ENCODE measurements at regions not wholly inside any gene's neighbourhood (a gene's known extent, or its start where the extent isn't known, plus 50 kb on each side); places are given as distances from the start of the nearest gene placed in this dataset.

DNA sequence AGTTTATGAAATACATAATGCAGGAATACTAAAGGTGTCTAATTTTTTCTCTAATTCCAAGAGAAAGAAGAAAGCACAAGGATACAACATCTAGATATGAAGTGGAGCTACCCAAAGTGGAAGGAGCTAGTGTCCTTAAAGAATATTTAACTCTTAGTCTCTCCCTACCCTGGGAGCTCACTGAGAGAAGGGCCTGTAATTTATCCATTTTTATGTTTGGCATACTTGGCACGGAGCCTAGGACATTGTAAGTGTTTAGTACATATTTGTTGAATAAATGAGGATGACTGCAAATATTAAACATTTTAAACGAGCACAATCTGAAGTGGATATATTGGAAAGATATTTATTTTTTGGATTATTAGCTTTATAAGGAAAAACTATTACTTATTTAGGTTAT lies 674.8 kb downstream of the IQCM start:
- no peaks in the 10 kb centered on the region for H3K36me3 ChIP-seq (ENCODE audit: control insufficient read depth in 4 of 4, insufficient read depth in 4 of 4, low read length in 3 of 4)
- WGBS (ENCODE audit: insufficient coverage) = no CpG with 5 or more reads among the region's 2 CpGs
- DNase-seq = no peak
- H3K27me3 ChIP-seq (replicated peaks in 2 of 5; ENCODE audit: control insufficient read depth in 4 of 5, insufficient read depth in 5 of 5, low read length in 4 of 5) = no peaks in the 10 kb centered on the region
- H3K27ac ChIP-seq (ENCODE audit: insufficient read depth in 1 of 2, low read depth in 1 of 2, low read length in 2 of 2, poor library complexity in 1 of 2, severe bottlenecking in 2 of 2) = no peak overlapping the region
- H3K9me3 ChIP-seq (ENCODE audit: control extremely low read depth in 1 of 5, control insufficient read depth in 4 of 5, insufficient read depth in 2 of 5, low read depth in 1 of 5, low read length in 4 of 5) = peaks cover 0 to 3% (median 0%) of the 10 kb centered on the region in 5 experiments
- H3K4me1 ChIP-seq (ENCODE audit: control extremely low read depth in 1 of 4, control insufficient read depth in 4 of 4, insufficient read depth in 4 of 4, low read length in 3 of 4) = no peaks in the 10 kb centered on the region
- CTCF ChIA-PET = no interaction called here
- POLR2A ChIA-PET = no interaction called here
- H3K4me3 ChIP-seq (ENCODE audit: control insufficient read depth in 1 of 7, extremely low read depth in 1 of 7, insufficient read depth in 4 of 7, low read depth in 2 of 7, low read length in 6 of 7) = no peak overlapping the region

GRCh38 chr4:149136951-149137620 lies 678.6 kb downstream of the IQCM start:
- 88% methylated on average over 2 of the region's 3 CpGs for WGBS (ENCODE audit: insufficient coverage)
- Histone ChIP-seq H3K27me3 (replicated peaks in 2 of 5; ENCODE audit: control insufficient read depth in 4 of 5, insufficient read depth in 5 of 5, low read length in 4 of 5) (no peaks in the 10 kb centered on the region), H3K9me3 (ENCODE audit: control extremely low read depth in 1 of 5, control insufficient read depth in 4 of 5, insufficient read depth in 2 of 5, low read depth in 1 of 5, low read length in 4 of 5) (peaks cover 0 to 3% (median 0%) of the 10 kb centered on the region in 5 experiments), H3K4me3 (ENCODE audit: control insufficient read depth in 1 of 7, extremely low read depth in 1 of 7, insufficient read depth in 4 of 7, low read depth in 2 of 7, low read length in 6 of 7) (no peak overlapping the region), H3K4me1 (ENCODE audit: control extremely low read depth in 1 of 4, control insufficient read depth in 4 of 4, insufficient read depth in 4 of 4, low read length in 3 of 4) (no peaks in the 10 kb centered on the region), H3K27ac (ENCODE audit: insufficient read depth in 1 of 2, low read depth in 1 of 2, low read length in 2 of 2, poor library complexity in 1 of 2, severe bottlenecking in 2 of 2) (no peak overlapping the region), H3K36me3 (ENCODE audit: control insufficient read depth in 4 of 4, insufficient read depth in 4 of 4, low read length in 3 of 4) (no peaks in the 10 kb centered on the region)
- DNase-seq = no peak
- ChIA-PET CTCF (no interaction called here), POLR2A (no interaction called here)

DNA sequence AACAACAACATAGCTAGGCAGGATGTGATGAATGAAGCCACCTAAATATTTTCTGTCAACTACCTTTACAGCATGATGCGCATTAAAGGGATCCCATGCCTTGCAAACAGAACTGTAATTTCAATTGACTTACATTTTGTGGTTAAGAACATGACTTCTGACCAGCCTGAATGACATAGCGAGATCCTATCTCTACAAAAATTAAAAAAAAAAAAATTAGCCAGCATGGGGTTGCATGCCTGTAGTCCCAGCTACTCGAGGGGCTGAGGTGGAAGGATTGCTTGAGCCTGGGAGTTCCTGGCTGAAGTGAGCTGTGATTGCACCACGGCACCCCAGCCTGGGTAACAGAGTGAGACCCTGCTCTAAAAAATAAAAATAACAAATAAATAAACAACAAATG lies 680.6 kb downstream of the IQCM start:
- Histone ChIP-seq H3K27ac (ENCODE audit: insufficient read depth in 1 of 2, low read depth in 1 of 2, low read length in 2 of 2, poor library complexity in 1 of 2, severe bottlenecking in 2 of 2) (no peak overlapping the region), H3K36me3 (ENCODE audit: control insufficient read depth in 4 of 4, insufficient read depth in 4 of 4, low read length in 3 of 4) (no peaks in the 10 kb centered on the region), H3K9me3 (ENCODE audit: control extremely low read depth in 1 of 5, control insufficient read depth in 4 of 5, insufficient read depth in 2 of 5, low read depth in 1 of 5, low read length in 4 of 5) (peaks cover 0 to 3% (median 0%) of the 10 kb centered on the region in 5 experiments), H3K4me3 (ENCODE audit: control insufficient read depth in 1 of 7, extremely low read depth in 1 of 7, insufficient read depth in 4 of 7, low read depth in 2 of 7, low read length in 6 of 7) (no peak overlapping the region), H3K4me1 (ENCODE audit: control extremely low read depth in 1 of 4, control insufficient read depth in 4 of 4, insufficient read depth in 4 of 4, low read length in 3 of 4) (no peaks in the 10 kb centered on the region), H3K27me3 (replicated peaks in 2 of 5; ENCODE audit: control insufficient read depth in 4 of 5, insufficient read depth in 5 of 5, low read length in 4 of 5) (no peaks in the 10 kb centered on the region)
- WGBS (ENCODE audit: insufficient coverage) = 32% methylated on average over 2 of the region's 4 CpGs
- no peak for DNase-seq
- CTCF ChIA-PET = interaction anchor here (0.6 kb wide), 1 partner anchor 45 kb away, joined by 3 read pairs; no protein-coding TSS in a partner anchor
- POLR2A ChIA-PET = no interaction called here

GRCh38 chr4:149121023-149121404 lies 678.8 kb upstream of the NR3C2 start:
- DNase-seq = no peak
- Histone ChIP-seq H3K4me3 (ENCODE audit: control insufficient read depth in 1 of 7, extremely low read depth in 1 of 7, insufficient read depth in 4 of 7, low read depth in 2 of 7, low read length in 6 of 7) (no peak overlapping the region), H3K36me3 (ENCODE audit: control insufficient read depth in 4 of 4, insufficient read depth in 4 of 4, low read length in 3 of 4) (no peaks in the 10 kb centered on the region), H3K9me3 (ENCODE audit: control extremely low read depth in 1 of 5, control insufficient read depth in 4 of 5, insufficient read depth in 2 of 5, low read depth in 1 of 5, low read length in 4 of 5) (no peaks in the 10 kb centered on the region), H3K4me1 (ENCODE audit: control extremely low read depth in 1 of 4, control insufficient read depth in 4 of 4, insufficient read depth in 4 of 4, low read length in 3 of 4) (no peaks in the 10 kb centered on the region), H3K27me3 (replicated peaks in 2 of 5; ENCODE audit: control insufficient read depth in 4 of 5, insufficient read depth in 5 of 5, low read length in 4 of 5) (no peaks in the 10 kb centered on the region), H3K27ac (ENCODE audit: insufficient read depth in 1 of 2, low read depth in 1 of 2, low read length in 2 of 2, poor library complexity in 1 of 2, severe bottlenecking in 2 of 2) (no peak overlapping the region)
- ChIA-PET POLR2A (no interaction called here), CTCF (no interaction called here)
- 88% methylated on average over 3 of the region's 5 CpGs for WGBS (ENCODE audit: insufficient coverage)

GRCh38 chr4:149120331-149121022 lies 678.3 kb upstream of the NR3C2 start:
- WGBS (ENCODE audit: insufficient coverage) = no CpG with 5 or more reads among the region's 2 CpGs
- POLR2A ChIA-PET = no interaction called here
- DNase-seq = no peak

DNA sequence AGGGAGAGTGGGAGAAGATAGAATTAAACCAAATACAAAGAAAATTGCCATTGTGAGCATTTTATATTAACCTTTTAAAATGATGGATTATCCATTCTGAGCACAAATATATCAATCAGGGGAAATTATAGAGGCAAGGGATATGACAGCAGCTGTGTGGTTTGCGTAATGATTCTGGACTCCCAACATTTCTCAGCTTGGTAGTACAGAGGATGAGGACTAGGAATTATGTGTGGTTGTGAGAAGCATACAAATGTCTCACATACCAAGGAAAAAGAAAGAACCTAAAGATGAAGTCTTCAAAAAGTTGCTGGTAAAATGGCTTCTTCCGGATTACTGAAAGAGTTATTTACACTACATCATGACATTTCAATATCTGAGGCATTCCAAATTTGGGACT lies 674.6 kb upstream of the NR3C2 start:
- 89% methylated on average over 1 of the region's 2 CpGs for WGBS (ENCODE audit: insufficient coverage)
- ChIA-PET POLR2A (no interaction called here), CTCF (no interaction called here)
- Histone ChIP-seq H3K36me3 (ENCODE audit: control insufficient read depth in 4 of 4, insufficient read depth in 4 of 4, low read length in 3 of 4) (no peaks in the 10 kb centered on the region), H3K9me3 (ENCODE audit: control extremely low read depth in 1 of 5, control insufficient read depth in 4 of 5, insufficient read depth in 2 of 5, low read depth in 1 of 5, low read length in 4 of 5) (no peaks in the 10 kb centered on the region), H3K4me1 (ENCODE audit: control extremely low read depth in 1 of 4, control insufficient read depth in 4 of 4, insufficient read depth in 4 of 4, low read length in 3 of 4) (no peaks in the 10 kb centered on the region), H3K27me3 (replicated peaks in 2 of 5; ENCODE audit: control insufficient read depth in 4 of 5, insufficient read depth in 5 of 5, low read length in 4 of 5) (no peaks in the 10 kb centered on the region), H3K4me3 (ENCODE audit: control insufficient read depth in 1 of 7, extremely low read depth in 1 of 7, insufficient read depth in 4 of 7, low read depth in 2 of 7, low read length in 6 of 7) (no peak overlapping the region), H3K27ac (ENCODE audit: insufficient read depth in 1 of 2, low read depth in 1 of 2, low read length in 2 of 2, poor library complexity in 1 of 2, severe bottlenecking in 2 of 2) (no peak overlapping the region)
- DNase-seq = no peak

More at GRCh38 chr4:149120331-149121022, 678.3 kb upstream of the NR3C2 start:
- no peak overlapping the region for H3K27ac ChIP-seq (ENCODE audit: insufficient read depth in 1 of 2, low read depth in 1 of 2, low read length in 2 of 2, poor library complexity in 1 of 2, severe bottlenecking in 2 of 2)
- CTCF ChIA-PET = no interaction called here
- H3K4me1 ChIP-seq (ENCODE audit: control extremely low read depth in 1 of 4, control insufficient read depth in 4 of 4, insufficient read depth in 4 of 4, low read length in 3 of 4) = no peaks in the 10 kb centered on the region
- H3K27me3 ChIP-seq (replicated peaks in 2 of 5; ENCODE audit: control insufficient read depth in 4 of 5, insufficient read depth in 5 of 5, low read length in 4 of 5) = no peaks in the 10 kb centered on the region
- no peaks in the 10 kb centered on the region for H3K9me3 ChIP-seq (ENCODE audit: control extremely low read depth in 1 of 5, control insufficient read depth in 4 of 5, insufficient read depth in 2 of 5, low read depth in 1 of 5, low read length in 4 of 5)
- H3K4me3 ChIP-seq (ENCODE audit: control insufficient read depth in 1 of 7, extremely low read depth in 1 of 7, insufficient read depth in 4 of 7, low read depth in 2 of 7, low read length in 6 of 7) = no peak overlapping the region
- no peaks in the 10 kb centered on the region for H3K36me3 ChIP-seq (ENCODE audit: control insufficient read depth in 4 of 4, insufficient read depth in 4 of 4, low read length in 3 of 4)

DNA sequence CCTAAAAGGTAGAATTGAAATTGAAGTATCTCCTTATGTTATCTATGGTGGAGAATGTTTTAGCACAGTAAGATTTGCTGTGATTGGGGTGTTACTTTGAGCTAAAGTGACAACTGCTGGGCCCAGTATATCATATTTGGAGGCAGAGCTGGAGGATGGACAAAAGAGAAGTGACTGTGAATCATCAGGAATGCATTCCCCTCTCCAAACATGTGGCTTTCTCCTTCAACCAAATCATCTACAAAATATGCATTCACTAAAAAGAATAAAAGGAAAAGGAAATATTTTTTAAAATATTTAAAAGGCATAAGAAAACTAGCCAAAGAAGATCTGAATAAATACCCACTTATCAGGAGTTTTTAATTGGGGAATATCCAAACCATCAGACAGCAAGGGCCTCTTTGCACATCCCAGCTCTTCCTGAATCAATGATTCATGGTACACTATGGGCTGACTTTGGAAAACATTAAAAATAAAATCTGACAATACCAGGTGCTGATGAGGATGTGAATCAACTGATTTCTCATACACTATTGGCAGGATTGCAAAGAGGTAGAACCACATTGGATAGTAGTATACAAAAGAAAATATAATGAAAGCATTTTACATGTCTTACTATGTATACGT lies 671.7 kb upstream of the NR3C2 start:
- H3K4me3 ChIP-seq (ENCODE audit: control insufficient read depth in 1 of 7, extremely low read depth in 1 of 7, insufficient read depth in 4 of 7, low read depth in 2 of 7, low read length in 6 of 7) = no peak overlapping the region
- no peak overlapping the region for H3K27ac ChIP-seq (ENCODE audit: insufficient read depth in 1 of 2, low read depth in 1 of 2, low read length in 2 of 2, poor library complexity in 1 of 2, severe bottlenecking in 2 of 2)
- POLR2A ChIA-PET = no interaction called here
- H3K4me1 ChIP-seq (ENCODE audit: control extremely low read depth in 1 of 4, control insufficient read depth in 4 of 4, insufficient read depth in 4 of 4, low read length in 3 of 4) = no peaks in the 10 kb centered on the region
- CTCF ChIA-PET = no interaction called here
- DNase-seq = no peak
- H3K27me3 ChIP-seq (replicated peaks in 2 of 5; ENCODE audit: control insufficient read depth in 4 of 5, insufficient read depth in 5 of 5, low read length in 4 of 5) = no peaks in the 10 kb centered on the region
- H3K9me3 ChIP-seq (ENCODE audit: control extremely low read depth in 1 of 5, control insufficient read depth in 4 of 5, insufficient read depth in 2 of 5, low read depth in 1 of 5, low read length in 4 of 5) = peaks cover 0 to 1% (median 0%) of the 10 kb centered on the region in 5 experiments
- 86% methylated on average over 1 of the region's 1 CpG for WGBS (ENCODE audit: insufficient coverage)
- H3K36me3 ChIP-seq (ENCODE audit: control insufficient read depth in 4 of 4, insufficient read depth in 4 of 4, low read length in 3 of 4) = no peaks in the 10 kb centered on the region
